Right renal cortex interstitium (tissue), 3 donors: ENCODE measurements at regions not wholly inside any gene's neighbourhood (a gene's known extent, or its start where the extent isn't known, plus 50 kb on each side); places are given as distances from the start of the nearest gene placed in this dataset.
A peak's percentile ranks its signal among the peaks of the same experiment; 100 is the strongest.

Experiments
- DNase-seq, 3 donors: peaks; one replicate each; pipeline ENCODE4 v3.0.0-alpha.2; 2013; ENCODE audit warnings: low read depth in 3 of 3, low spot score in 2 of 3

GRCh38 chr10:43814663-43815062 is 166.0 kb upstream of the ZNF32 start:
- DNase-seq: no peak

- no peak for DNase-seq
These were observed 163.2 kb upstream of the ZNF32 start for GRCh38 chr10:43811871-43812270.

GRCh38 chr10:43809211-43809930 is 160.7 kb upstream of the ZNF32 start:
- no peak for DNase-seq

DNA sequence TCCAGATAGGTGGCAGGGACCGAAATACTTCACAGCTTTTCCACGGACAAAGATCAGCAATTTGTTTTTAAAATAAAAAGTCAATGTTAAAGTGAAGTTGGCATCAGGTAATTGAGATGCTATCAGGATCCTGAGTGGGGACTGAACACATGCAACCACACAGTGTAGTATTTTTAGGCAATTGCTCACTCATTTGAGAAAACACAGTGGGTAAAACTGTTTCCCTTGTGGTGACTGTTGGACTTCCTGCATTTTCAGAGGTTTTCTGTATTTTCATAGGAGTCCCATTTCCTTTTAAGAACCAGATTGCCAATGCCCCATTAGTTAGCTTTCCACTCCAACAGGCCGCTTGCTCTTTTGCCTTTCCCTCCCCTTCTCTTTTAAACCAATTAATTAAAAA is 159.5 kb upstream of the ZNF32 start:
- DNase-seq: no peak

GRCh38 chr10:43806831-43807640 is 158.4 kb upstream of the ZNF32 start:
- no peak for DNase-seq

- no peak for DNase-seq
These were observed 155.1 kb upstream of the ZNF32 start for GRCh38 chr10:43803791-43804190.

DNA sequence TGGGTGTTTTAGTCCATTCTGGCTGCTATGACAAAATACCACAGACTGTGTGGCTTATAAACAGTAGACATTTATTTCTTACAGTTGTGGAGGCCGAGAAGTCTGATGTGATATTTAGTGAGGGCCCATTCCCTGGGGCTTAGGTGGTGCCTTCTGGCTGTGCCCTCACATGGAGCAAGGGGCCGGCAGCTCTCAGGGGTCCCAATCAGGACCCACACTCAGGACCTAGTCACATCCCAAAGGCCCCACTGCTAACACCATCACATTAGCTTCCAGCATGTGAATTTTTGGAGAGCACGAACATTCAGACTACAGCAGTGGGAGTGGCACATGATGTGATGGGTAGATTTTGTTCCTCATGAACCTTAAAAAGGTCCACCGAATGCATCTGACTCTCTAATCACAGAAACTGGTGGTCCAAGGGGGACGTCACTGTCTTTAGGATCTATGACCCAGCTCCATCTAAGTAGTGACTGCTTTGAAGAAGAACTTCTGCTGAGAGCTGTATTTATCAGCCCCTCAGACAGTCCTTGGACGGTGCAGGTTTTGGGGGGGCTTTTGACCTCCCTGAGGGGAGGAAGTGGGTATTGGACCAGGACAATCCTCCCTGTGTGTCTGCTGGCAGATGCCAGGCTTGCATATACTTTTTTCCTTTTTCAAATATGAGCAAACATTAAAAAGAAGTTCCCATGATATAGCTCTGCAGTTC is 154.5 kb upstream of the ZNF32 start:
- DNase-seq: no peak

DNA sequence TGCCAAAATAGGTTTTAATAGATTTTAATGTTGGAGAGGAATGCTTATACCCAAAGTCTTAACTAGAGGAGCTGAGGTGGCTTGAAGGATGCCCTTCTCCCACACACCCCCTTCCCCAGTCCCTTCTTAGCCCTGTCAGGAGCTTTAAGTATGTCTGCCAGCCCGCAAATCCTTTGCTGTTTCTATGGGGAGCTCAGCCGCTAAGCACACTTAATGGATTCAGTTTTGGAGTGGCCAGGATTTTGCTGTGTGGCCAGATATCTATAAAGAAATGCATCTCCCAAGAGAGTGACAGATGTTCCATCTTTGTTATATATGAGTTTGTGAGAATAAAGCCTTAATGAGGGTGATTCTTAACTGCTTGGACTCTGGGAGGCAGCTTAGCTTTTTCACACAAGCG is 152.9 kb upstream of the ZNF32 start:
- DNase-seq: no peak

- no peak for DNase-seq
These were observed 152.5 kb upstream of the ZNF32 start for GRCh38 chr10:43801140-43801539.

- no peak for DNase-seq
These were observed 148.1 kb upstream of the ZNF32 start for GRCh38 chr10:43796781-43797180.

DNA sequence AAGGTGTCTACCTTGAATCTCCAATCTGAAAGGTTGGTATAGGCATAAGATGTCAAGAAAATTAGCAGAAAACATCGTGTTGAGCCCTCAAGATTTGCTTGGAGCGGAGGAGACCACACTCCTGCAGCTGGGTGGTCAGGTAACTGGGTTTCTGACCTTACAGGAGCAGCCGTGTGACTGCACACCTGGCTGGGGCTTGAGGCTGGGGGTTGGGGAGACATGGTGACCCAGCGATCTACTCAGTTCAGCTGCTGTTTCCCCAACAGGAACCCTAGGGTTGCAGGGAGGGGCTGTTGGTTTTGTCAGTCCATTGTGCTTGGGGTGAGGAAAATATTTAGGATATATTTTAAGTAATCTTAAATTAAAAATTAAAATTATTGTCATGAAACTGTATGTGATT is 147.0 kb upstream of the ZNF32 start:
- no peak for DNase-seq

DNA sequence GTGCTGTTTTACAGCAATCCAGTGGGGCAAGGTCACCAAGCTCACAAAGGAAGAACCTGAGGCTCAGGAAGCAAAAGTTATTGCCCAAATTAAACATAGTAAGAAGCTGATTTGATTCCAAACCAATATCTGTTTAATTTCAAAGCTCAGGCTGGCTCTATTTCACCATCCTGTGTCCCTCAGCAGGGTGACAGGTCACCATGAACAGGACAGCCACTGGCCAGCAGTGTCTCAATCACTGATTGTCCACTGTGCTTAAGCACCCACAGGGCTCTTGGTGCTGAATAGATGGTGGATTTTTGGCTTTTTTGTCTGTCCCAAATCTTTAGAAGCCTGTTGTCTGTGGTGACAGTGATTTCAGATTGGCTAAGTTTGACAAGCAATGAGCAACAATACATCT is 146.4 kb upstream of the ZNF32 start:
- DNase-seq: no peak

DNA sequence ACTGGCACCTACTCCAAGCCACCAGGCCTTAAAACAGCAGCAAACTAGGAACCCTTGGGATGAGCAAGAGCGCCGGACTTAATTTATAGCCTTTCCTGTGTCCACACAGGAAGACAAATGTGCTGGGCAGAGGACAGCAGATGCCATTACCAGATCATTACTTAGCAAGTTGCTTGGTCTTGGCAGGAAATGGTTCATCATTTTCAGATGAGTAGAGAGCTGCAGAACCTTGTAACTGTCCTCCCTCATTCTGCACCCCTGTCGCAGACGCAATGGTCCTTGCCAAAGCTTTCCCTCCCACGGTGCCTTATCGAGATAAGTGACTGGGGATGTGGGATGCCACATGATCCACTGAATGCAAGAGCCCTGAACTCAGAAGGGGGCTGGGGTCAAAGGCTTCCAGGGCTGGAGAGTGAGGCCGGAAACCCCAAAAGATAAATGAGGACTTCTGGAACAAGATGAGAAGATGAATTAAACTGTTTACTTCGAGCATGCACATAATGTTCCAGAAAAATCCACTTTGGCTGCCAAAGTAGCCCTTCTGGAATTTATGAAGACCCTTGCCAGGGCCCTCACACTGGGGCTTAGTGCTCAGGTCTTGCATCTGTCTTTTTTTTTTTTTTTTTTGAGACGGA is 145.6 kb upstream of the ZNF32 start:
- no peak for DNase-seq

DNA sequence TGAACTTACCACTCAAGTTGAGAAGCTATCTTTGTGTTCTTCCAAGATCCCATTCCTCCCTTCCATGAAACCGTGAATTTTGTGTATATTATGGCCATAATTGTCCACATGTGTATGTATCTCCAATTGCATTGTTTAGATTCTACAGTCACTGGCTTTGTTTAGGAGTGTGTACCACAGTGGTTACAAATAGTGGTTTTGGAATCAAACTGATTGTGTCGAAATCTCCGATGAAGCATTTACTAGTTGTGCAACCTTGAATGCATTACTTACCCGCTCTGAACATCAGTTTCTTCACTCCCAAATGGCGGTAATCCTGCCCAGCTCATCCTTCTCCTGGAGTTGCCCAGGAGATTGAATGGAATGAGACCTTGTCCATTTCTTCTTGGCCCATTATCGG is 145.0 kb upstream of the ZNF32 start:
- no peak for DNase-seq

DNA sequence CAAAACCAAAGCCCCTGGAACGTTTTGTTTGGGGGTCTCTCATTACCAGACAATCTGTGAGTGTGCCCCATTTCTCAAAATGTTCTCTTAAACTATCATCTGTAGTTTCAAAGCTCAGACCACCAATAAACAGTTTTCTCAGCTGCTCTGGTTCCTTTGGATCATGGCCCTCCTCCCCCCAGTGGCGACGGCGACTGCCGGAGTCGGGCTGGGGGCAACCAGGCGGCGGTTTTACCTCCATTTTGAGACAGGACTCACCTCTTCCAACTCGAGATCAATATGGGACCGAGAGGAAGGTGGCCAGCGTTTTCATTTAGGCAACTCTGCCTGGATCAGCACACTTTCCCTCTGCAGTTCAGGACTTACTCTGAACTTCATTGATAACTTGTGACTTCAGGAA is 141.5 kb upstream of the ZNF32 start:
- DNase-seq: no peak

GRCh38 chr10:43785252-43785651 is 136.6 kb upstream of the ZNF32 start:
- DNase-seq: no peak

DNA sequence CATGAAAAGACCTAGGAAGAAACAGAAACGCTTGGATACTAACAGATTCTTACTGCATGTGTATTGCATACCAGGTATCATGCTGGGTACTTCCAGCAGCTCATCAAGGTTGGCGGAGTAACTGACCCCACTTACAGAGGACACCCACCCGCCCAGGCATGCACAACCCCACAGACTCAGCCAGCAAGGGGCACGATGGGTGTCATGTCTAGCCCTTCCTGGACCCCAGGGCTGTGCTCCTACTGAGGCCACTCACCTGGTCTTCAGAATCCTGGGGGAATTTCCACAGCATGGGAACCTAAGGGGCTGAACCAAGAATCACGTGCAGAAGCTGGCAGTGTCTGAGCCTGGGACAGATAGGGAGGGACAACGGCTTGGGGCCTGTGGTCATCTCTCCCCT is 134.1 kb upstream of the ZNF32 start:
- DNase-seq: no peak

DNA sequence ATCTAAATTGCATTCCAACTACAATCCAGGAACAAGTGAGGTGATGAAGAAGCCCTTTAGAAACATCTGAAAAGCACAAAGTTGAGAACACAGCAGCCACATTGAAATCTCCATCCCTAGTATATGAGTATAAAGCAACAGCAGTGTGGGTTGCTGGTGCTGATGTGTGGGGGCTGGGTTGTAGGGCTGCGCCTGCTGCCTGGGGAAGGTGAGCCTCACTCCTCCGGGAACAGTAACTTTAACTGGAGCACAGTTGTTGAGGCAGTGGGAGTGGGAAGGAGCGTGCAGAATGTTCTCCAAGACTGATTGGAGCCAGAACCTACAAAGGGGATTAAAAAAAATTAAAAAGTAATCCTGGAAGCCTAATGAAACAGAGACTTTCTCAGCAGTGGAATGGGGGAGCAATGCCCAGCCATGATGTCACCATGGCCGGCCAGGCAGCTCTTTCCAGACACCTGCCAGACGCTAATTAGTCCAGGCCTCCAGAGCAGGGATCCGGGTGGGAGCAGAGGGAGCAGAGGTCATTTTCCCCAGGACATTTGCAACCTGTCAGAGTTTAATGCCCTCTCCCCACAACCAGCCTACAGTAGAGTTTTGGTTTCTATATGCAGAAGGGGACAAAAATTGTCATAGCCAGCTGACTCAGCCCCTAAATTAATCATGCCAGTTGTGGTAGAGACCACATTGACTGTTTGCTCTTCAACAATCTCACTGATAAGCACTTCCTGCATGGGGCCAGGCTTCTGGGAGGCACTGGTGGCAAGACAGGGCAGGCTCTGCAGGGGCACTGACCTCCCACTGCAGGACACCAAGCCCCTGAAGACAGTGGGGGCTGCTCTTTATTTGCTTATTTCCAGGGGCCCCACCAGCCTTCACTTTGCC is 133.0 kb upstream of the ZNF32 start:
- DNase-seq: no peak

GRCh38 chr10:43778571-43778970 is 129.9 kb upstream of the ZNF32 start:
- DNase-seq: no peak

- DNase-seq: peak in 2 of 3 donors; percentile 7 to 21
These were observed 126.7 kb upstream of the ZNF32 start for GRCh38 chr10:43775384-43775783.
